GM18498 (cell line): ENCODE measurements at regions not wholly inside any gene's neighbourhood (a gene's known extent, or its start where the extent isn't known, plus 50 kb on each side); places are given as distances from the start of the nearest gene placed in this dataset.

Experiments
- ATAC-seq: cut with Tn5 transposase; IDR thresholded peaks from one replicate; pipeline ENCODE4 v1.9.1; 2021; ENCODE audit warnings: mild to moderate bottlenecking, moderate library complexity; ENCODE audit not compliant: unreplicated experiment

GRCh38 chr6:106773996-106774629, 144.7 kb downstream of the QRSL1 start:
- ATAC-seq = no peak

DNA sequence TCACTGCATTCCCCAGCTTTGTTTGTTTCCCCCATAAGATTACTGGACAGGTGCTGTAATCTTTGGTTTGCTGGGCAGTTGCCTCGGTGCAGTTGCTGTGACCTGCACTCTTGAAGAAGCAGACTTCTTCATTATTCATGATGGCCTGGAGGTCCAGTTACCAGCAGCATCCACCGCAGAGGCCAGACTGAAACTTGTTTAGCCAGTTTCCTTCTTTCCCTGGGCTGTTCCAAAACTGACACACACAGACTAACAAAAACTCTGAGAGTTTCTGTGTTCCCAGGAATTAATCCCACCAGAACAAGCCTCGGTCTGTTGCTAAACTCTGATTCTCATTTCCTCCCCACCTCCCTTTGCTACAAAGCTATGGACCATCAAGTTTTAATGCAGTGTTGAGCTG, 144.1 kb downstream of the QRSL1 start:
- ATAC-seq = no peak

- no peak for ATAC-seq
Measured at GRCh38 chr6:106772270-106773142, 143.1 kb downstream of the QRSL1 start.

- ATAC-seq = no peak
Measured at GRCh38 chr6:106771822-106772221, 142.4 kb downstream of the QRSL1 start.

GRCh38 chr6:106770663-106771062, 141.3 kb downstream of the QRSL1 start:
- ATAC-seq = no peak

GRCh38 chr6:106770081-106770480, 140.7 kb downstream of the QRSL1 start:
- ATAC-seq = no peak

DNA sequence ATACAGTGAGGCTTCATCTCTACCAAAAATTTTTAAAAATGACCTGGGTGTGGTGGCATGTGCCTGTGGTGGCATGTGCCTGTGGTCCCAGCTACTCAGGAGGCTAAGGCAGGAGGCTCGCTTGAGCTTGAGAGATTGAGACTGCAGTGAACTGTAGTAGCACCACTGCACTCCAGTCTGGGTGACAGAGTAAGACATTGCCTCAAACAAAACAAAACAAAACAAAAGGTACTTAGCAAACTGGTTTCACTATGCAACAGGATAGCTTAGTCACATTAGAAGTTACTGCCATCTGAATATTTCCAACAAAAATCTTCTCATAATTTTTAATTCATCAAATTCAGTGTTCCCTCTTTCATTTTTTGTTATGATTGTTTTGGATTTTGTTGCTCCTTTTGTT, 137.9 kb downstream of the QRSL1 start:
- no peak for ATAC-seq

DNA sequence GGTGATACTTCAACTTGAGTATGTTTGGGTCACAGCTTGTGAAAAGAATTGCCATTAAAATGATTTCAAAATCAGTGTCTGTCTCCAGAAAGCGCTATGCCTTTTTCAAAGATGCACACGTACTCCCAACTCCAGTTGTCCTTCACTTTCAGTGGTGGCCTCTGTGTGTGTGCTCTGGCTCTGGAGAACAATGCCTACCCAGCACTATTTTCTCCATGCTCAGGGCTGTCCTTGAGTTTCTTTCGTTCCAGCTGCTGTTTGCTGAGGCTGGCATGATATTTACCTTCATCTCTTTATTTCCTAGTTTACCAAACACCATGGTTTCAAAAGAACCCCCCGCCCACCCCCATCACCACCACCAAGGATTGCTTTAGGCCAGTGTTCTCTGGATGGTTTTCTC, 136.8 kb downstream of the QRSL1 start:
- no peak for ATAC-seq

DNA sequence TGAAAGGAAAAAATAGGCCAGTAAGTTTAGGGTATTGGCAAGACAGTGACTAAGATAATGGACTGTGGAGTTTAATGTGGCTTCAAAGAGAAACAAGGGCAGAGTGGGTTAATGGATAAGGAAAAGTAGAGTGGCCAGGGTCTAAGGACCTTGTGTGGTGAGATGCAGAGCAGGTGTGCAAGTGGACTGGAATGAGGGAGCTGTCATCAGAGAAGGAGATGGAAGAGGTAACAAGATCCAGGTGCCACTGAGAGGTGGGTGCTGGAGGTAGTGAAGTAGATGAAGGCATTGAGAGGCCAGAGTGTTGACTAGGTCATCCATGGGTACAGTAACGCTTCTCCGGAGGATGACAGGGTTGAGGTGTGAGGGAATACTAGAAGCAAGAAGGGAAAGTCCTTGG, 136.1 kb downstream of the QRSL1 start:
- no peak for ATAC-seq

DNA sequence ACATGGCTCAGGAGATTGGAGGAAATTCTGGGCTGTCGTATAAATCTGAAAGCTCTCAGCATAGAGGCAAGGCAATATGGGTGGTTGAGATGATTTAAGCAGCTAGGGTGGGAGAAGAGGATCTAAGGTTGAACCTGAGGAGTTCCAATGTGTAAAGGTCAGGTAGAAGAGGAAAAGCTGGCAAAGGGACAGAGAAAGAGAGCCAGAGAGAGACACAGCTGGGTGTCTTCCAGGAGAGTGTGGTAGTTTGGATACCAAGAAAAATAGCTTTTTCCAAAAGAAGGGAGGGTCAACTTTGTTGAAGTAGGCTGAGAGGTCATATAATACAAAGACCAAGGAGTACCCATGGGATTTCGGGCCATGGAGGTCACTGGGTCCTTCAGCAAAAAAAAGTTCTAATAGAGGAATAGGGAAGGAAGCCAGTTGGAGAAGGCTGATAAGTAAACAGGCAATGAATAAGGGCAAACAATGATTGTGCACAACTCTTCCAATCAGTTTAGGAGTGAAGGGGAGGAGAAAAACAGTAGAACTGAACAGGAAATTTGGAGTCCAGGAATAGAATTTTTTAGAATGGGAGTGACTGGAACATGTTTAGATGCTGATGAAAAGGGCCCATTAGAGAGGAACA, 135.1 kb downstream of the QRSL1 start:
- ATAC-seq = no peak

- no peak for ATAC-seq
Measured at GRCh38 chr6:106763361-106763760, 134.0 kb downstream of the QRSL1 start.

GRCh38 chr6:106761160-106761559, 131.8 kb downstream of the QRSL1 start:
- no peak for ATAC-seq

DNA sequence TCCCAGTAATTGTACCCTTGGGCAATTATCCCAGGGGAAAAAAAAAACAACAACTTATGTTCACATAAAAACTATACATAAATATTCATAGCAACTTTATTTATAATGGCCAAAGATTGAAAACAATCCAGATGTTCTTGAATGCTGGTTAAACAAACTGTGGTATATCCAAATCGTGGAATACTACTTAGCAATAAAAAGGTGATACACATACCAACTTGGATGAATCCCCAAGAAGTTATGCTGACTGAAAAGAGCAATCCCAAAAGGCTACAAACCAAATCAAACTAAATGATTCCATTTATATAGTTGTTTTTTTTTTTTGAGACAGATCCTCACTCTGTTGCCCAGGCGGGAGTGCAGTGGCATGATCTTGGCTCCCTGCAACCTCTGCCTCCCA, 129.7 kb downstream of the QRSL1 start:
- ATAC-seq = no peak

DNA sequence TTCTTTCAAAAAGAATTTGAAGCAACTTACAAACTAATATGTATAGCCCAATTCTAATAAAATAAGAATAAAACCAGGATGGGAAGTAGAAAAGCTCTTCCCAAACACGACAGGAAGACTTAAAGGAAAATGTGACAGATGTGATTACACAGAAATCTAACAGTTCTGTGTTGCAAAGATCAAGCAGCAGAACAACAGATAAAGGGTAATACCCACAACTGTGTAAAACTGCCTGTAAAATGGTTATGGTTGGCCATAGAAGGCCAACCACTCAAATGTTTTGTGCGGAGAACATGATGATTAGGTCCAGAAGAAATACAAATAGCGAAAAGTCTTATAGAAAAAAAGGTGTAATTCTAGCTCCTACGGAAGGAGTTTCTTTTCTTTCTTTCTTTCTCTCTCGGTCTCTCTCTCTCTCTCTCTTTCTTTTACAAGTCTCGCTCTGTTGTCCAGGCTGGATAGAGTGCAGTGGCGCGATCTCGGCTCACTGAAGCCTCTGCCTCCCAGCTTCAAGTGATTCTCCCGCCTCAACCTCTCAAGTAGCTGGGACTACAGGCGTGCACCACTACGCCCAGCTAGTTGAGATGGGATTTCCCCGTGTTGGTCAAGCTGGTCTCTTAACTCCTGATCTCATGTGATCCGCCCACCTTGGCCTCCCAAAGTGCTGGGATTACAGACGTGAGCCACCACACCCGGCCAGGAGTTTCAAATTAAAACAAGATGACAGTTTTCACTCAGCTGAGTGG, 128.5 kb downstream of the QRSL1 start:
- ATAC-seq = no peak

- no peak for ATAC-seq
Measured at GRCh38 chr6:106757267-106757666, 127.9 kb downstream of the QRSL1 start.

DNA sequence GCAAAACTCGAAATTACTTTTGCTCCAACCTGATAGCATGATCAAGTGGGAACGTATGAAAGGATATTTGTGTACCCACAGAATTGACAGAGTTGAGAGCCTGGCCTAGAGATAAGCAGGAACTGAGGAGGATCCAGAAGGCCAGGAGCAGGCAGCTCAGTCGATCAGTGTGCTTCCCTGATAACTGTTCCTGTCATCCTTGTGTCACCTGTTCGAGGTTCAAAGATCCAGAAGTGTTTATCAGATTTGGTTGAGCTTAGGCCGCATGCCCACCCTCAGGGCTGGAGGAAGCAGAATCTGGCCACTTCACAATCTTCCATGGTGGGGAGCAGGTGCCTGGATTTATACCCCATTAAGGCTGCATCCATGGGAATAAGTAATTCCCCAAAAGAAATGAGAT, 124.8 kb downstream of the QRSL1 start:
- no peak for ATAC-seq

DNA sequence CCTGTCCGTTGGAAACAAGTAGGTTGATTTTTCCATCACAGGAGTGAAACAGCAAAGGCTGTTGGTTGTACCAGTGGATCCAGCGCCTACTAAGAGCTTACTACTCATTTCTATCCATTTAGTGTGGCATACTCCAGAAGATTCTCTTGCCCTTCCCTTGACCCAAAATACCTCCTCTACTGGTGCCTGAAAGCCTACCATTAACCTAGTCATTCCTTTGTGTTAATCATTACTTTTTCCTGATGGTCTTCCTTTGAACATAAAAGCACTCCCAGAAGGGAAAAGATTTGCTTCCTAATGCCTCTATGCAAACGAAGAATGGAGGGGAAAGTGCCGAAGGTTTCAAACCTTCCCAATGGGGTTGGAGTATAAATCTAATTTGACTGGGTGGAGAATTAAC, 123.3 kb downstream of the QRSL1 start:
- no peak for ATAC-seq

GRCh38 chr6:106751501-106752252, 122.3 kb downstream of the QRSL1 start:
- no peak for ATAC-seq

- no peak for ATAC-seq
Measured at GRCh38 chr6:106750946-106751345, 121.6 kb downstream of the QRSL1 start.

GRCh38 chr6:106750142-106750918, 121.0 kb downstream of the QRSL1 start:
- ATAC-seq = no peak
